ENCODE measurements at regions not wholly inside any gene's neighbourhood (a gene's known extent, or its start where the extent isn't known, plus 50 kb on each side); places are given as distances from the start of the nearest gene placed in this dataset.
"Not testable (repeated sequence)": the region's sequence is repeated elsewhere in the genome, so short reads cannot be mapped to it uniquely, and the experiment has no call there.

GRCh38 chr9:40916399-40916783 lies 212.1 kb downstream of the FOXD4L6 start:
- not testable (repeated sequence) for H3K27ac Mint-ChIP-seq (ENCODE audit: low read depth); H3K27me3 Mint-ChIP-seq; H3K36me3 Mint-ChIP-seq (ENCODE audit: insufficient read depth); H3K4me1 Mint-ChIP-seq; ATAC-seq (replicated peaks; ENCODE audit: extremely low read depth, poor library complexity, severe bottlenecking); H3K4me3 Mint-ChIP-seq; DNase-seq (ENCODE audit: low spot score in 2 of 2)
- H3K9me3 Mint-ChIP-seq = peaks cover 57% of the 10 kb centered on the region

DNA sequence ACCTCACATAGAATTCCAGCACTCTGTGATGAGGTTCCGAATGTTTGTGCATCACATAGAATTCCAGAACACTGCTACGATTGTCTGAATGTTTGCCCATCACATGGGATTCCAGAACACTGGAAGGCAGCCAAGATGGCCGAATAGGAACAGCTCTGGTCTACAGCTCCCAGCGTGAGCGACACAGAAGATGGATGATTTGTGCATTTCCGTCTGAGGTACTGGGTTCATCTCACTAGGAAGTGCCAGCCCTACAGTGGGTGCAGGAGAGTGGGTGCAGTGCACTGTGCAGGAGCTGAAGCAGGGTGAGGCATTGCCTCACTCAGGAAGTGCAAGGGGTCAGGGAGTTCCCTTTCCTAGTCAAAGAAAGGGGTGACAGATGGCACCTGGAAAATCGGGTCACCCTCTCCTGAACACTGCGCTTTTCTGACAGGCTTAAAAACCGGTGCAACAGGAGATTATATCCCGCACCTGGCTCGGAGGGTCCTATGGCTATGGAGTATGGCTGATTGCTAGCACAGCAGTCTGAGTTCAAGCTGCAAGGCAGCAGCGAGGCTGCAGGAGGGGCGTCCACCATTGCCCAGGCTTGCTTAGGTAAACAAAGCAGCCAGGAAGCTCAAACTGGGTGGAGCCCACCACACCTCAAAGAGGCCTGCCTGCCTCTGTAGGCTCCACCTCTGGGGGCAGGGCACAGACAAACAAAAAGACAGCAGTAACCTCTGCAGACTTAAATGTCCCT lies 212.7 kb downstream of the FOXD4L6 start:
- H3K4me1 Mint-ChIP-seq; H3K27me3 Mint-ChIP-seq; H3K27ac Mint-ChIP-seq (ENCODE audit: low read depth); ATAC-seq (replicated peaks; ENCODE audit: extremely low read depth, poor library complexity, severe bottlenecking); H3K4me3 Mint-ChIP-seq; DNase-seq (ENCODE audit: low spot score in 2 of 2); H3K36me3 Mint-ChIP-seq (ENCODE audit: insufficient read depth): not testable (repeated sequence)
- H3K9me3 Mint-ChIP-seq = peaks cover 61% of the 10 kb centered on the region

GRCh38 chr9:40914772-40915659 lies 213.5 kb downstream of the FOXD4L6 start:
- peaks cover 10% of the 10 kb centered on the region for H3K27me3 Mint-ChIP-seq
- no peaks in the 10 kb centered on the region for H3K36me3 Mint-ChIP-seq (ENCODE audit: insufficient read depth)
- peaks cover 61% of the 10 kb centered on the region for H3K9me3 Mint-ChIP-seq

DNA sequence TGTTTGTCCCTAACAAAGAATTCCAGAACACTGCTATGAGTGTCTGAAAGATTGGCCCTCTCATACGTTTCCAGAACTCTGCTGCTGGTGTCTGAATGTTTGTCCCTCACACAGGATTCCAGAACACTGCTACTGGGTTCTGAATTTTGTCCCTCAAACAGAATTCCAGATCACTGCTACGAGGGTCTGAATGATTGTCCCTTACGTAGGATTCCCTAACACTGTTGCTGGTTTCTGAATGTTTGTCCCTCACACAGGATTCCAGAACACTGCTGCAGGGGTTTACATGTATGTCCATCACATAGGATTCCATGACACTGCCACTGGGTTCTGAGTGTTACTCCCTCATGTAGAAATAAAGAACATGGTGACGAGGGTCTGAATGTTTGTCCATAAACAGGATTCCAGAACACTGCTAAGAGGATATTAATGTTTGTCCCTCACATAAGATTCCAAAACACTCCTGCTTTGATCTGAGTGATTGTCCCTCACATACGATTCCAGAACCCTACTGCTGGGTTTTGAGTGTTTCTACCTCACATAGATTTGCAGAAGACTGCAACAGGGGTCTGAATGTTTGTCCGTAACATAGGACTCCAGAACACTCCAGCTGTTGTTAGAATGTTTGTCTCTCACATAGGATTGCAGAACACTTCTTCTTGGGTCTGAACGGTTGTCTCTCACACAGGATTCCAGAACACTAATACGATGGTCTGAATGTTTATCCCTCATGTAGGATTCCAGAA lies 214.4 kb downstream of the FOXD4L6 start:
- Mint-ChIP-seq H3K27me3 (peaks cover 10% of the 10 kb centered on the region), H3K9me3 (peaks cover 60% of the 10 kb centered on the region), H3K4me1 (no peaks in the 10 kb centered on the region), H3K4me3 (no peak overlapping the region), H3K36me3 (ENCODE audit: insufficient read depth) (no peaks in the 10 kb centered on the region), H3K27ac (ENCODE audit: low read depth) (no peak overlapping the region)
- ATAC-seq (replicated peaks; ENCODE audit: extremely low read depth, poor library complexity, severe bottlenecking) = no peak
- no peak for DNase-seq (ENCODE audit: low spot score in 2 of 2)

More at GRCh38 chr9:40914772-40915659, 213.5 kb downstream of the FOXD4L6 start:
- DNase-seq (ENCODE audit: low spot score in 2 of 2) (no peak), ATAC-seq (replicated peaks; ENCODE audit: extremely low read depth, poor library complexity, severe bottlenecking) (no peak)
- no peak overlapping the region for H3K27ac Mint-ChIP-seq (ENCODE audit: low read depth)
- H3K4me1 Mint-ChIP-seq = no peaks in the 10 kb centered on the region
- H3K4me3 Mint-ChIP-seq = no peak overlapping the region

DNA sequence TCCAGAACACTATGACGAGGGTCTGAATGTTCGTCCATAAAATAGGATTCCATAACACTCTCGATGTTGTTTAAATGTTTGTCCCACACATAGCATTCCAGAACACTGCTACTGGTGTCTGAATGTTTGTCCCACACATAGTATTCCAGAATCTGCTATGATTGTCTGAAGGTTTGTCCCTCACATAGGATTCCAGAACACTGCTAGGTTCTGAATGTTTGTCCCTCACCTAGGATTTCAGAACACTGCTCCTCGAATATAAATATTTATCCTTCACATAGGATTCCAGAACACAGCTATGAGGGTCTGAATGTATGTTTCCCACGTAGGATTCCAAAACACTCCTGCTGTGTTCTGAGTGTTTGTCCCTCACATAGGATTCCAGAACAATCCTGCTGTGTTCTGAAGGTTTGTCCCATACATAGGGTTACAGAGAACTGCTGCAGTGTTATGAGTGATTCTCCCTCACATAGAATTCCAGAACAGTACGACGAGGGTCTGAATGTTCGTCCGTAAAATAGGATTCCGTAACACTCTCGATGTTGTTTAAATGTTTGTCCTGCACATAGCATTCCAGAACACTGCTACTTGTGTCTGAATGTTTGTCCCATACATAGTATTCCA lies 215.3 kb downstream of the FOXD4L6 start:
- H3K36me3 Mint-ChIP-seq (ENCODE audit: insufficient read depth) = no peaks in the 10 kb centered on the region
- H3K4me3 Mint-ChIP-seq = no peak overlapping the region
- H3K9me3 Mint-ChIP-seq = peaks cover 52% of the 10 kb centered on the region

GRCh38 chr9:40912679-40913078 lies 215.8 kb downstream of the FOXD4L6 start:
- H3K36me3 Mint-ChIP-seq (ENCODE audit: insufficient read depth); H3K27me3 Mint-ChIP-seq; H3K27ac Mint-ChIP-seq (ENCODE audit: low read depth); H3K4me3 Mint-ChIP-seq; DNase-seq (ENCODE audit: low spot score in 2 of 2); ATAC-seq (replicated peaks; ENCODE audit: extremely low read depth, poor library complexity, severe bottlenecking); H3K4me1 Mint-ChIP-seq: not testable (repeated sequence)
- peaks cover 56% of the 10 kb centered on the region for H3K9me3 Mint-ChIP-seq

More for the DNA sequence above, 215.3 kb downstream of the FOXD4L6 start:
- Mint-ChIP-seq H3K27me3 (peaks cover 10% of the 10 kb centered on the region), H3K4me1 (no peaks in the 10 kb centered on the region), H3K27ac (ENCODE audit: low read depth) (no peak overlapping the region)
- ATAC-seq (replicated peaks; ENCODE audit: extremely low read depth, poor library complexity, severe bottlenecking) (no peak), DNase-seq (ENCODE audit: low spot score in 2 of 2) (no peak)

- Mint-ChIP-seq H3K27me3 (peaks cover 15% of the 10 kb centered on the region), H3K27ac (ENCODE audit: low read depth) (no peak overlapping the region), H3K36me3 (ENCODE audit: insufficient read depth) (no peaks in the 10 kb centered on the region), H3K9me3 (peaks cover 60% of the 10 kb centered on the region), H3K4me1 (no peaks in the 10 kb centered on the region), H3K4me3 (no peak overlapping the region)
- DNase-seq (ENCODE audit: low spot score in 2 of 2) = no peak
- no peak for ATAC-seq (replicated peaks; ENCODE audit: extremely low read depth, poor library complexity, severe bottlenecking)
Observed at GRCh38 chr9:40911647-40912046, 216.8 kb downstream of the FOXD4L6 start.

DNA sequence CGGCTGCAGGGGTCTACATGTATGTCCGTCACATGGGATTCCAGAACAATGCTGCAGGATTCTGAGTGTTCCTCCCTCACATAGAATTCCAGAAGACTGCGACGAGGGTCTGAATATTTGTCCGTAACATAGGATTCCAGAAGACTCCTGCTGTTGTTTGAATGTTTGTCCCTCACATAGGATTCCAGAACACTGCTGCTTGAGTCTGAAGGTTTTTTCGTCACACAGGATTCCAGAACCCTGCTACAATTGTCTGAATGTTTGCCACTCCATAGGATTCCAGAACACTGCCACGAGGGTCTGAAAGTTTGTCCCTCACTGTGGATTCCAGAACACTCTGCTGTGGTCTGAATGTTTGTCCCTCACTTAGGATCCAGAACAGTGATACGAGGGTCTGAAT lies 217.5 kb downstream of the FOXD4L6 start:
- Mint-ChIP-seq H3K27me3 (peaks cover 17% of the 10 kb centered on the region), H3K9me3 (peaks cover 65% of the 10 kb centered on the region)
- DNase-seq (ENCODE audit: low spot score in 2 of 2); H3K36me3 Mint-ChIP-seq (ENCODE audit: insufficient read depth); H3K4me1 Mint-ChIP-seq; H3K27ac Mint-ChIP-seq (ENCODE audit: low read depth); H3K4me3 Mint-ChIP-seq; ATAC-seq (replicated peaks; ENCODE audit: extremely low read depth, poor library complexity, severe bottlenecking): not testable (repeated sequence)

DNA sequence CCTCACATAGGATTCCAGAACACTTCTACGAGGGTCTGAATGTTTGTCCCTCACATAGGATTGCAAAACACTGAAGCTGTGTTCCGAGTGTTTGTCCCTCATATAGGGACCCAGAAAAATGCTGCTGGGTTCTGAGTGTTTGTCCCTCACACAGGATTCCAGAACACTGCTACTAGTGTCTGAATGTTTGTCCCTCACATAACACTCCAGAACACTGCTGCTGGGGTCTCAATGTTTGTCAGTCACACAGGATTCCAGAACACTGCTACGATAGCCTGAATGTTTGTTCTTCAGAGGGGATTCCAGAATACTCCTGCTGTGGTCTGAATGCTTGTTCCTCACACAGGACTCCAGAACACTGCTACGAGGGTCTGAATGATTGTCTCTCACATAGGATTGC lies 218.7 kb downstream of the FOXD4L6 start:
- Mint-ChIP-seq H3K9me3 (peaks cover 60% of the 10 kb centered on the region), H3K27me3 (peaks cover 17% of the 10 kb centered on the region), H3K36me3 (ENCODE audit: insufficient read depth) (no peaks in the 10 kb centered on the region), H3K27ac (ENCODE audit: low read depth) (no peak overlapping the region), H3K4me1 (no peaks in the 10 kb centered on the region), H3K4me3 (no peak overlapping the region)
- DNase-seq (ENCODE audit: low spot score in 2 of 2) (no peak), ATAC-seq (replicated peaks; ENCODE audit: extremely low read depth, poor library complexity, severe bottlenecking) (no peak)

- H3K4me3 Mint-ChIP-seq; DNase-seq (ENCODE audit: low spot score in 2 of 2); H3K4me1 Mint-ChIP-seq; ATAC-seq (replicated peaks; ENCODE audit: extremely low read depth, poor library complexity, severe bottlenecking); H3K36me3 Mint-ChIP-seq (ENCODE audit: insufficient read depth); H3K27ac Mint-ChIP-seq (ENCODE audit: low read depth): not testable (repeated sequence)
- peaks cover 17% of the 10 kb centered on the region for H3K27me3 Mint-ChIP-seq
- H3K9me3 Mint-ChIP-seq = peaks cover 54% of the 10 kb centered on the region
Observed at GRCh38 chr9:40909111-40909510, 219.4 kb downstream of the FOXD4L6 start.

GRCh38 chr9:40907657-40908624 lies 220.5 kb downstream of the FOXD4L6 start:
- DNase-seq (ENCODE audit: low spot score in 2 of 2) = no peak
- H3K27ac Mint-ChIP-seq (ENCODE audit: low read depth) = no peak overlapping the region
- peaks cover 17% of the 10 kb centered on the region for H3K27me3 Mint-ChIP-seq
- peaks cover 42% of the 10 kb centered on the region for H3K9me3 Mint-ChIP-seq
- H3K36me3 Mint-ChIP-seq (ENCODE audit: insufficient read depth) = no peaks in the 10 kb centered on the region
- H3K4me1 Mint-ChIP-seq = no peaks in the 10 kb centered on the region
- no peak for ATAC-seq (replicated peaks; ENCODE audit: extremely low read depth, poor library complexity, severe bottlenecking)
- H3K4me3 Mint-ChIP-seq = no peak overlapping the region

Data from central memory CD8-positive, alpha-beta T cell (primary cell).